ENCODE measurements at regions not wholly inside any gene's neighbourhood (a gene's known extent, or its start where the extent isn't known, plus 50 kb on each side); places are given as distances from the start of the nearest gene placed in this dataset.

- no peak for DNase-seq (ENCODE audit: low spot score)
- TF ChIP-seq, protein P1, sequence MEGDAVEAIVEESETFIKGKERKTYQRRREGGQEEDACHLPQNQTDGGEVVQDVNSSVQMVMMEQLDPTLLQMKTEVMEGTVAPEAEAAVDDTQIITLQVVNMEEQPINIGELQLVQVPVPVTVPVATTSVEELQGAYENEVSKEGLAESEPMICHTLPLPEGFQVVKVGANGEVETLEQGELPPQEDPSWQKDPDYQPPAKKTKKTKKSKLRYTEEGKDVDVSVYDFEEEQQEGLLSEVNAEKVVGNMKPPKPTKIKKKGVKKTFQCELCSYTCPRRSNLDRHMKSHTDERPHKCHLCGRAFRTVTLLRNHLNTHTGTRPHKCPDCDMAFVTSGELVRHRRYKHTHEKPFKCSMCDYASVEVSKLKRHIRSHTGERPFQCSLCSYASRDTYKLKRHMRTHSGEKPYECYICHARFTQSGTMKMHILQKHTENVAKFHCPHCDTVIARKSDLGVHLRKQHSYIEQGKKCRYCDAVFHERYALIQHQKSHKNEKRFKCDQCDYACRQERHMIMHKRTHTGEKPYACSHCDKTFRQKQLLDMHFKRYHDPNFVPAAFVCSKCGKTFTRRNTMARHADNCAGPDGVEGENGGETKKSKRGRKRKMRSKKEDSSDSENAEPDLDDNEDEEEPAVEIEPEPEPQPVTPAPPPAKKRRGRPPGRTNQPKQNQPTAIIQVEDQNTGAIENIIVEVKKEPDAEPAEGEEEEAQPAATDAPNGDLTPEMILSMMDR (IDR thresholded peaks at IDR 0.05; ENCODE audit: extremely low read depth, missing control alignments) = no peak
These were observed 164.5 kb upstream of the CXADR start for GRCh38 chr21:17348357-17348756.

GRCh38 chr21:17348849-17349248 lies 164.0 kb upstream of the CXADR start:
- no peak for DNase-seq (ENCODE audit: low spot score)
- TF ChIP-seq, protein P1 (IDR thresholded peaks at IDR 0.05; ENCODE audit: extremely low read depth, missing control alignments) = no peak

GRCh38 chr21:17351766-17352165 lies 161.1 kb upstream of the CXADR start:
- TF ChIP-seq, protein P1 (IDR thresholded peaks at IDR 0.05; ENCODE audit: extremely low read depth, missing control alignments) = no peak
- no peak for DNase-seq (ENCODE audit: low spot score)

DNA sequence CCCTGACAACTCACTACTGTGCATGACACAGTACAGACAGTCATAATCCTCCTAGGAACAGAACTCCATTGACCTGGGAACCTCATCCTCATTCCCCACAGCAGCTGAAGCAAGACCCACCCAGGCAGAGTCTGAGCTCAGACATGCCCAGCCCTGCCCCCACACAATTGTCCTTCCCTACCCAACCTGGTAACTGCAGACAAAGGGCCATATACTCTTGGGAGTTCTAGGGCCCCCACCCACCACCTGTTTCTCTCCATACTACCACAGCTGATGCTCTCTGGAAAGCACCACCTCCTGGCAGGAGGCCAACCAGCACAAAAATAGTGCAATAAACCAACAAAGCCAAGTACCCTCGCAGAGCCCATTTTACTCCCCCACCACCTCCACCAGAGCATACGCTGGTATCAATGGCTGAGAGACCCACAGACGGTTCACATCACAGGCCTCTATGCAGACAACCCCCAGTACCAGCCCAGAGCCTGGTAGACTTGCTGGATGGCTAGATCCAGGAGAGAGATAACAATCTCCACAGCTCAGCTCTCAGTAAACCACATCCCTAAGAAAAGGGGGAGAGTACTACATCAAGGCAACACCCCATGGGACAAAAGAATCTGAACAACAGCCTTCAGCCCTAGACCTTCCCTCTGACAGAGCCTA lies 159.7 kb upstream of the CXADR start:
- TF ChIP-seq, protein P1 (IDR thresholded peaks at IDR 0.05; ENCODE audit: extremely low read depth, missing control alignments) = no peak
- DNase-seq (ENCODE audit: low spot score) = no peak

GRCh38 chr21:17359781-17360180 lies 153.1 kb upstream of the CXADR start:
- TF ChIP-seq, protein P1 (IDR thresholded peaks at IDR 0.05; ENCODE audit: extremely low read depth, missing control alignments) = no peak
- DNase-seq (ENCODE audit: low spot score) = no peak

DNA sequence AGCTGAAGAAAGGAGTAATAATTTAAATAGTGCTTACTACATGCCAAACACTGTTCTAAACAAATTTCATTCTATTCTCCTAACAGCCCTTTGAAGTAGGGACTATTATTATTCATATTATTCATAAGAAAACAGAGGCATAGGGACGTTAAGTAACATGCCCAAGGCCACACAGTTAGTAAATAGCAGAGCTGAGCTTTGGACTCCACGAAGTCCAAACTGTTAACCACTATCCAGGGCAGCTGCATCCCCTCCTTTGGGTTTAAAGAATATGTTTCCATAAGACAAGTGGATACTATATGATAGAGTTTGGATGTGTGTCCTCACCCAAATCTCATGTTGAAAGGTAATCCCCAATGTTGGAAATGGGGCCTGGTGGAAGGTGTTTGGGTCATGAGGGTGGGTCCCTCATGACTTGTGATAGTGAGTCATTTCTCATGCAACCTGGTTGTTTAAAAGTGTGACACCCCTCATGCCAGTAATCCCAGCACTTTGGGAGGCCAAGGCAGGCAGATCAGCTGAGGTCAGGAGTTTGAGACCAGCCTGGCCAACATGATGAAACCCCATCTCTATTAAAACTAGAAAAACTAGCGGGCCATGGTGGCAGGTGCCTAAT lies 144.0 kb upstream of the CXADR start:
- TF ChIP-seq, protein P1 (IDR thresholded peaks at IDR 0.05; ENCODE audit: extremely low read depth, missing control alignments) = no peak
- no peak for DNase-seq (ENCODE audit: low spot score)

DNA sequence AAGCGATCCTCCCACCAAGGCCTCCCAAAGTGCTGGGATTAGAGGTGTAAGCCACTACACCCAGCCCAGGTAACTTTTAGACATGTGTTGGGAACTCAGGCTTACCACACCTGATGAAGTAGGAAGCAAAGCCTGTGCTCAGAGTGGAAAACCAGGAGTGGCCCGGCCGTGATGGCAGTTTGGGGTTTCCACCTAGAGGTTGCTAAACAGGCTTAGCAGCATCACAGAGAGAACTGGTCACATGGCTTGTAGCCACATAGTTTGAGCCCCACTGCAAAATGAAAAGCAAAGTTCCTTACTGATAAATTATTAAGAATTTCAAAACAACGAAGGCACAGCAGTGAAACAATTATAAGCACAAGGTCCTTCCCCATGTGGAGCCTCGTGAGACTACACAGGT lies 142.6 kb upstream of the CXADR start:
- DNase-seq (ENCODE audit: low spot score) = no peak
- TF ChIP-seq, protein P1 (IDR thresholded peaks at IDR 0.05; ENCODE audit: extremely low read depth, missing control alignments) = no peak

All from GM20000 (cell line).